Lower leg skin (tissue), 4 donors: ENCODE measurements at regions not wholly inside any gene's neighbourhood (a gene's known extent, or its start where the extent isn't known, plus 50 kb on each side); places are given as distances from the start of the nearest gene placed in this dataset.

ENCODE experiments used
- DNase-seq, 2 donors: peaks; one replicate each; pipeline ENCODE4 v3.0.0-alpha.2; 2019; ENCODE audit warnings: low spot score in 2 of 2
- H3K4me3 ChIP-seq: fragments of 200-600 bp; sonication (generic); 2 replicates; pipeline ENCODE4 v1.5.1; 2017; ENCODE audit warnings: mild to moderate bottlenecking, low read depth; ENCODE audit not compliant: poor library complexity, severe bottlenecking
- POLR2A ChIP-seq, 2 donors: fragments of 450-650 bp; IDR thresholded peaks; one replicate each; pipeline ENCODE4 v1.6.1; 2016 to 2017; ENCODE audit warnings: antibody characterized with exemption in 2 of 2, mild to moderate bottlenecking in 1 of 2, moderate library complexity in 1 of 2
- WGBS, 2 donors: methylation state at CpG; one replicate each; pipeline ENCODE4 v1.1.5; 2018; 5-methylcytosine and 5-hydroxymethylcytosine counted together
- intact Hi-C: fragments of 100-400 bp; cut with DNase I; formaldehyde crosslinking; loops from one replicate; pipeline ENCODE4 v1.15.0; 2023; ENCODE audit warnings: low total_unique reads
- TF ChIP-seq, protein P1 (sequence below), 3 donors: fragments of 450-650 bp; IDR thresholded peaks; one replicate each; pipeline ENCODE4 v1.5.1; 2016; ENCODE audit warnings: antibody characterized with exemption in 3 of 3, mild to moderate bottlenecking in 3 of 3, moderate library complexity in 2 of 3

DNA sequence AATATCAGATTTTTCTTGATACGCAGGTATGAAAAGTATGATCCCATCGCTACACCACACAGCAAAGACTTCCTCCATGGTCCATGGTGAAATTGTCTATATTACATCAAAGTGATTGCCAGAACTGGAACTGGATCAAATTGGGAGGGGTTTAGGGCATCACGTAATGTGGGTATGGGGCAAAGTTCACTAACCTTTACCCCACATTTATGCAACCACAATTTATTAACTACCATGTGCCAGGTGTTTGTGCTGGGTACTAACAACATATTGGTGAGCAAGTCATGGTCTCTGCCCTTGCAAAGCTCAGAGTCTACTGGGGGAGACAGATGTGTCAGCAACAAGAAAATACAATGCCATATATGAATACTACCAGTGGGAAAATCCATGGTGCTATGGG, 258.9 kb downstream of the SUDS3 start:
- intact Hi-C loops: no loop called here
- WGBS, 2 donors: 92 to 94% methylated on average over 3 of the region's 3 CpGs
- no peak for TF ChIP-seq POLR2A (IDR thresholded peaks at IDR 0.05)
- TF ChIP-seq, protein P1, sequence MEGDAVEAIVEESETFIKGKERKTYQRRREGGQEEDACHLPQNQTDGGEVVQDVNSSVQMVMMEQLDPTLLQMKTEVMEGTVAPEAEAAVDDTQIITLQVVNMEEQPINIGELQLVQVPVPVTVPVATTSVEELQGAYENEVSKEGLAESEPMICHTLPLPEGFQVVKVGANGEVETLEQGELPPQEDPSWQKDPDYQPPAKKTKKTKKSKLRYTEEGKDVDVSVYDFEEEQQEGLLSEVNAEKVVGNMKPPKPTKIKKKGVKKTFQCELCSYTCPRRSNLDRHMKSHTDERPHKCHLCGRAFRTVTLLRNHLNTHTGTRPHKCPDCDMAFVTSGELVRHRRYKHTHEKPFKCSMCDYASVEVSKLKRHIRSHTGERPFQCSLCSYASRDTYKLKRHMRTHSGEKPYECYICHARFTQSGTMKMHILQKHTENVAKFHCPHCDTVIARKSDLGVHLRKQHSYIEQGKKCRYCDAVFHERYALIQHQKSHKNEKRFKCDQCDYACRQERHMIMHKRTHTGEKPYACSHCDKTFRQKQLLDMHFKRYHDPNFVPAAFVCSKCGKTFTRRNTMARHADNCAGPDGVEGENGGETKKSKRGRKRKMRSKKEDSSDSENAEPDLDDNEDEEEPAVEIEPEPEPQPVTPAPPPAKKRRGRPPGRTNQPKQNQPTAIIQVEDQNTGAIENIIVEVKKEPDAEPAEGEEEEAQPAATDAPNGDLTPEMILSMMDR (IDR thresholded peaks at IDR 0.05): no peak
- no peak overlapping the region for H3K4me3 ChIP-seq
- no peak for DNase-seq

DNA sequence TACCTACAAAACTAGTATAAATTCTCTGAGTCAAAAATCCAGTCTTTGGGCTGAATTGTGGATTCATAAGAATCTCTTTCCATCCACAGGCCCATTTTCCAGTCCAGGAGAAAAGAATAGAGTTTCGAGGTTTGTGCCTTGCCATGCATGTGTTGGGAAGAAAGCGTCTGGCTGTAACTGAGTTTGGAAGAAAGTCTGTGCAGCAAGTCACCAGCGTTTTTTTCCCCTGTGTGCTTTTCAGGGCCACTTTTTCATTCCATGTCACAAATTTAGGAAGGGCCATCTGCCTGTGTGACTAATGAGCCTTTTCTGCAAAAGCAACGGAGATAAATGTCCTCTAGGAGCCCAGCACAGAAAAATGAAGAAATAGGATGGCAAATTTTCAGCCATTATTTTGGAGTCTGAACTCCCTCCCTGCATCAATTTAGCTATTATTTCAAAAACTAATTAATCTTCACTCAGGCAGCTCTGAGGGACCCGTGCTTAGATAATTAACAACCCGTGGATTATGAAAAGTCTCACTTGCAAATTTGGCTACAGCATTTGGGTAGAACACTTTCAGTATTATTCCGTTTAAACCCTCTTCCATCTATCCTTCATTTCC, 261.5 kb downstream of the SUDS3 start:
- intact Hi-C loops: no loop called here
- DNase-seq: no peak
- 68 to 72% methylated on average over 7 of the region's 7 CpGs for WGBS, 2 donors
- H3K4me3 ChIP-seq: no peak overlapping the region
- TF ChIP-seq POLR2A (IDR thresholded peaks at IDR 0.05): no peak
- TF ChIP-seq, protein P1 (IDR thresholded peaks at IDR 0.05): no peak

DNA sequence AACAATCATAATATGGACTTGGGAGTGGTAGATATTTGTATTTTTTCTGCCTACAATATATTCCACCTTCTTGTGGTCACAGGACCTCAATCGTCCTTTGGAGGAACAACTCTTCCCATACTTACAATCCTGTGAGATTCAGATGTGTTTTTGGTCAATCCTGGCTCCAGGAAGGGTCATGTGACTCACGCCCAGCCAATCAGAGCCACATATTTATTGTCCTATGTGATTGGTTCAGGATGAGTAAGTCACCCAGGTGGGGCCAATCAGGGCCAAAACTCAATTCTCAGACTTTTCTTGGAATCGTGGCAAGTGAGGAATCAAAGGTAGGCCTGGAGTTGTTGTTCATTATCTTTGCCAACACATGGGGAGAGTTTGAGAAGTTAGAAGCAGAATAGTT, 264.9 kb downstream of the SUDS3 start:
- TF ChIP-seq, protein P1 (IDR thresholded peaks at IDR 0.05): no peak
- no peak for TF ChIP-seq POLR2A (IDR thresholded peaks at IDR 0.05)
- intact Hi-C loops: no loop called here
- DNase-seq: no peak
- H3K4me3 ChIP-seq: no peak overlapping the region
- WGBS, 2 donors: 49 to 63% methylated on average over 3 of the region's 3 CpGs

DNA sequence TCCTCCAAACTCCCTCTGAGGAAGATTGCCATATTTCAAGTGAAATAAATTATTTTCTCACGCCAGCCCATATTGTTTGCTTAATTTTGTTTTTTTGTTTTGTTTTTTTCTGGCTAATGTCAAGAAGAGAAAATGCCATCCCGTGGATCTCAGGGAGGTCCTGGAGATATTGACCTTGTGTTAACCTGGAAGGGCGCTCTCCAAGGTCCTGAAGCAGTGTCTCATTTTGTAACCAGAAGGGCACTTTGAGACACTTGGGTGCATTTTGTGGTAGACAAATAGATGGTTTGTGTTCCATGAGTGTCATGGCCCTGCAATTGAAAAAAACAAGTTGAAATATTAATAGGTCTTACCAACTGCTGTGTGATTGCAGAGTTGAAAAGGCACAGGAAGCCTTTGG, 268.9 kb downstream of the SUDS3 start:
- TF ChIP-seq, protein P1 (IDR thresholded peaks at IDR 0.05): no peak
- TF ChIP-seq POLR2A (IDR thresholded peaks at IDR 0.05): no peak
- H3K4me3 ChIP-seq: no peak overlapping the region
- DNase-seq: no peak
- intact Hi-C loops: no loop called here
- WGBS, 2 donors: 12 to 19% methylated on average over 3 of the region's 3 CpGs

DNA sequence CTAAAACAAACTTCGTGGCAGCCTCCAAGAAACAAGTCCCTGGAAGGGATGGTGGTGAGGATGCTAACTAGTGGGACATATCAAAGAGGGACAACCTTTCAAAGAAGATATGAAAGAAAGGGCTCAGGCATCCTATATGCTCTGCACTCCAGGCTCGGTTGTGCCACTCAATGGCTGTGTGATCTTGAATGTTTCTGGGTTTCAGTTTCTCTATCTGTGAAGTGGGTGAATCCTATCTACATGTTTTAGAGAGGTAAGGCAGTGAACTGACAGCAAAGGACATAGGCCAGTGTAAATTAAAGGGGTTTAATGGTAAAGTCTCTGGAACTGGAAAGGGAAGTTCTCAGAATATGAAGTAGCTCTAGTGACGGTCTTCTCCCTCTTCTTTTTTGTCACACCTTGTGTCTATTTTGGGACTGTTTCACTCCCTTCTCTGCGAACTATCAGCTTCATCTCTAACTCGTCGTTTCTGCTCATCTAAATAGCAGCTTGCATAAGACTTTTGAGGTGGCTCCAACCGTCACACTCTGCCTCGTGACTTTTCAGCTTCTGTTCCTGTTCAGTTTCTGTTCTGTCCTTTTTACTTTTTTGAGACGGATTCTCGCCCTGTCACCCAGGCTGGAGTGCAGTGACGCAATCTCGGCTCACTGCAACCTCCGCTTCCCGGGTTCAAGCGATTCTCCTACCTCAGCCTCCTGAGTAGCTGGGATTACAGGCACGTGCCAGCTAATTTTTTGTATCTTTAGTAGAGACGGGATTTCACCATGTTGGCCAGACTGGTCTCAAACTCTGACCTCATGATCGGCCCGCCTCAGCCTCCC, 273.6 kb downstream of the SUDS3 start:
- 78 to 83% methylated on average over 19 of the region's 19 CpGs for WGBS, 2 donors
- no peak for TF ChIP-seq POLR2A (IDR thresholded peaks at IDR 0.05)
- TF ChIP-seq, protein P1 (IDR thresholded peaks at IDR 0.05): no peak
- intact Hi-C loops: no loop called here
- H3K4me3 ChIP-seq: no peak overlapping the region
- DNase-seq: no peak
